T-helper 1 cell treated with Interleukin-12 subunit alpha and Interleukin-12 subunit beta and Interleukin-4 antibody, amounts not matched to agents 30 μg/mL and 1 μg/mL, for 36 hours (primary cell): ENCODE measurements at regions not wholly inside any gene's neighbourhood (a gene's known extent, or its start where the extent isn't known, plus 50 kb on each side); places are given as distances from the start of the nearest gene placed in this dataset.

ENCODE experiments used
- H3K27ac Mint-ChIP-seq: one replicate; pipeline ENCODE4 v1.8.0; 2021; ENCODE audit warnings: mild to moderate bottlenecking, mixed read lengths
- H3K27me3 Mint-ChIP-seq: one replicate; pipeline ENCODE4 v1.8.0; 2021; ENCODE audit warnings: low read depth, mixed read lengths
- H3K36me3 Mint-ChIP-seq: one replicate; pipeline ENCODE4 v1.8.0; 2021; ENCODE audit warnings: low read depth, mixed read lengths
- H3K4me1 Mint-ChIP-seq: one replicate; pipeline ENCODE4 v1.8.0; 2021; ENCODE audit warnings: low read depth, mixed read lengths
- H3K4me3 Mint-ChIP-seq: one replicate; pipeline ENCODE4 v1.8.0; 2021; ENCODE audit warnings: mild to moderate bottlenecking, moderate library complexity, mixed read lengths
- H3K9me3 Mint-ChIP-seq: one replicate; pipeline ENCODE4 v1.8.0; 2021; ENCODE audit warnings: mixed read lengths

- H3K36me3 Mint-ChIP-seq: no peaks in the 10 kb centered on the region
- no peak overlapping the region for H3K27ac Mint-ChIP-seq
- H3K27me3 Mint-ChIP-seq: peaks cover 4% of the 10 kb centered on the region
- H3K4me3 Mint-ChIP-seq: no peak overlapping the region
- no peaks in the 10 kb centered on the region for H3K4me1 Mint-ChIP-seq
- H3K9me3 Mint-ChIP-seq: no peaks in the 10 kb centered on the region
These were observed 62.9 kb upstream of the ATP1A1 start for GRCh38 chr1:116310180-116310579.

GRCh38 chr1:116311193-116311592 is 61.9 kb upstream of the ATP1A1 start:
- Mint-ChIP-seq H3K27me3 (no peaks in the 10 kb centered on the region), H3K36me3 (no peaks in the 10 kb centered on the region), H3K9me3 (no peaks in the 10 kb centered on the region), H3K27ac (no peak overlapping the region), H3K4me1 (no peaks in the 10 kb centered on the region), H3K4me3 (no peak overlapping the region)

DNA sequence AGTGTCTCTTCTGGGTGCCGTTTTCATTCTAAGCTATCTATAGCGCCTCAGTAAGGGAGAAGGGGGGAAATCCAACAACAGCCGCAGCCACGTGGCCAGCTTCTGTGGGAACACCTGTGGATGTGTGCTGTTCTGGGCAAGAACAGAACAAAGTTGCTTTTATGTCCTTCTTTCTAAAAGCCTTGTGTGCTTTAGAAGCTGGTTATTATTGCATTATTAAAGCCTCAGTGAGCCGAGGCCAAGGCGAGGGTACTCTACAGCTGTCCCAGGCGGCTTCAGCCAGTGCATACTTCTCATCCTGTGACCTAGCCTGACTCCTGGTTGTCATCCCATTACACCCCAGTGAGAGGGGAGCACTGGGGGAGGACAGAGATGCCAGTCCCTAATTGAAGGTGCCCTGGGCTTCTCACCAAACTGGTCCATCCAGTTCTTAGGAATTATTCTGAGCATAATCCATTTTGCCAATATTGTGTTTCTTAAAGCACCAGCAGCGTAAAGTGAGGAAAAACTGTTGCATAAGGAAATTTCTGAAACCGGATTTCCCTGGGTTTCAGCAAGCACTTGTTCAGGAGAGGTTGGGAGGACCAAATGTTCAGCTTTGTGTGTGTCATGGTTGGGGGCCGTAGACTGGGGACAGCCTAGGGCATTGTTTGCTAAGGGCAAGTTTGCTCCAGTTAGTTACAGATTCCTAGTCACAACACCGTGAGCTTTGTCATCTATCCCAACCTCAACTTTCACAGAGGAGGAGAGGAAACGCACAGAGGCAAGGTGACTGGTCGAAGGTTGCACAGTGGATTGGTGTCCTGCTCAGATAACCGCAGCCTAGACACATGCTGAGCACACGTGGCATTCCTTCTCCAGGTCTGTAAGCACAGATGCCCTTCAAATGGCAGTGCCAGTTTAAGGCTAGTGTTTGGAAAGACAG is 61.0 kb upstream of the ATP1A1 start:
- Mint-ChIP-seq H3K27me3 (no peaks in the 10 kb centered on the region), H3K27ac (no peak overlapping the region), H3K4me3 (no peak overlapping the region), H3K36me3 (no peaks in the 10 kb centered on the region), H3K9me3 (no peaks in the 10 kb centered on the region), H3K4me1 (no peaks in the 10 kb centered on the region)

GRCh38 chr1:116312681-116313069 is 60.4 kb upstream of the ATP1A1 start:
- Mint-ChIP-seq H3K4me3 (no peak overlapping the region), H3K9me3 (no peaks in the 10 kb centered on the region), H3K27me3 (no peaks in the 10 kb centered on the region), H3K4me1 (no peaks in the 10 kb centered on the region), H3K36me3 (no peaks in the 10 kb centered on the region), H3K27ac (no peak overlapping the region)

DNA sequence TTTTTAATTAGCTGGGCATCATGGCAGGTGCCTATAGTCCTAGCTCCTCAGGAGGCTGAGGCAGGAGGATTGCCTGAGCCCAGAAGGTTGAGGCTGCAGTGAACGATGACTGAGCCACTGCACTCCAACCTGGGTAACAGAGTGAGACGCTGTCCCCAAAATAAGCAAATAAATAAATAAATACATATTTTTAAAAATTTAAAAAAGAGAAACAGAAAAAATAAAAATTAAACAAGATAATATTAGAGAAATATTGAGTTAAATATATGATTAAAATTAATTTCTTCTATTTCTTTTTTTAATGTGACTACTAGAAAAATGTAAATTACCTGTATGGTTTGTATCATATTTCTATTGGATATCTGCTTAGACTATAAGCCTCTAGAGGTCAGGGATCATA is 59.3 kb upstream of the ATP1A1 start:
- H3K36me3 Mint-ChIP-seq: no peaks in the 10 kb centered on the region
- H3K4me1 Mint-ChIP-seq: no peaks in the 10 kb centered on the region
- no peak overlapping the region for H3K4me3 Mint-ChIP-seq
- H3K27me3 Mint-ChIP-seq: no peaks in the 10 kb centered on the region
- no peak overlapping the region for H3K27ac Mint-ChIP-seq
- H3K9me3 Mint-ChIP-seq: no peaks in the 10 kb centered on the region

GRCh38 chr1:116314305-116314919 is 58.6 kb upstream of the ATP1A1 start:
- Mint-ChIP-seq H3K4me3 (no peak overlapping the region), H3K27me3 (no peaks in the 10 kb centered on the region), H3K27ac (no peak overlapping the region), H3K4me1 (no peaks in the 10 kb centered on the region), H3K36me3 (no peaks in the 10 kb centered on the region), H3K9me3 (no peaks in the 10 kb centered on the region)

DNA sequence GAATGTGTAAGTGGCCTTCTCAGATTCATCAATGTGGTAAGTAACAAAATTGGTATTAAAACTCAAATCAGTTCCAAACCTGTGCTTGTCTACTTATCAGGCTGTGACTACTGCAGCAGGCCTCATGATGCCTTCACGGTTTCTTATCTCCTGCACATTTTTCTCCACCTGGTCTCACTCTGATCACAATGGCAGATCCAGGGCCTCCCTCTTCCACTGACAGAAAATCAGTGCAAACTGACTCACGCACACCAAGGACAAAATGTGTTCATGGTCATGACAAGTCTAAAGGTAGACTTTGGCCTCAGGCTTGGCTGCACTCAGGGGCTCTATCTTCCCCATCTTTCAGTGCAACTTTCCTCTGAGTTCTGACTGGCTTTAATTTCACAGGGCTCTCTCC is 56.7 kb upstream of the ATP1A1 start:
- Mint-ChIP-seq H3K4me3 (no peak overlapping the region), H3K4me1 (peaks cover 5% of the 10 kb centered on the region), H3K27ac (no peak overlapping the region), H3K27me3 (no peaks in the 10 kb centered on the region), H3K9me3 (no peaks in the 10 kb centered on the region), H3K36me3 (no peaks in the 10 kb centered on the region)

GRCh38 chr1:116318897-116319296 is 54.1 kb upstream of the ATP1A1 start:
- peaks cover 22% of the 10 kb centered on the region for H3K4me1 Mint-ChIP-seq
- H3K4me3 Mint-ChIP-seq: no peak overlapping the region
- no peak overlapping the region for H3K27ac Mint-ChIP-seq
- H3K9me3 Mint-ChIP-seq: no peaks in the 10 kb centered on the region
- no peaks in the 10 kb centered on the region for H3K36me3 Mint-ChIP-seq
- H3K27me3 Mint-ChIP-seq: no peaks in the 10 kb centered on the region

GRCh38 chr1:116320874-116321273 is 52.2 kb upstream of the ATP1A1 start:
- Mint-ChIP-seq H3K36me3 (no peaks in the 10 kb centered on the region), H3K4me3 (no peak overlapping the region), H3K9me3 (no peaks in the 10 kb centered on the region), H3K27me3 (no peaks in the 10 kb centered on the region), H3K4me1 (peaks cover 36% of the 10 kb centered on the region), H3K27ac (no peak overlapping the region)

GRCh38 chr1:116321766-116322175 is 51.3 kb upstream of the ATP1A1 start:
- Mint-ChIP-seq H3K4me1 (peaks cover 44% of the 10 kb centered on the region), H3K27me3 (no peaks in the 10 kb centered on the region), H3K9me3 (no peaks in the 10 kb centered on the region), H3K36me3 (no peaks in the 10 kb centered on the region), H3K4me3 (peak overlapping the region; percentile 25), H3K27ac (peak overlapping the region; percentile 57)

DNA sequence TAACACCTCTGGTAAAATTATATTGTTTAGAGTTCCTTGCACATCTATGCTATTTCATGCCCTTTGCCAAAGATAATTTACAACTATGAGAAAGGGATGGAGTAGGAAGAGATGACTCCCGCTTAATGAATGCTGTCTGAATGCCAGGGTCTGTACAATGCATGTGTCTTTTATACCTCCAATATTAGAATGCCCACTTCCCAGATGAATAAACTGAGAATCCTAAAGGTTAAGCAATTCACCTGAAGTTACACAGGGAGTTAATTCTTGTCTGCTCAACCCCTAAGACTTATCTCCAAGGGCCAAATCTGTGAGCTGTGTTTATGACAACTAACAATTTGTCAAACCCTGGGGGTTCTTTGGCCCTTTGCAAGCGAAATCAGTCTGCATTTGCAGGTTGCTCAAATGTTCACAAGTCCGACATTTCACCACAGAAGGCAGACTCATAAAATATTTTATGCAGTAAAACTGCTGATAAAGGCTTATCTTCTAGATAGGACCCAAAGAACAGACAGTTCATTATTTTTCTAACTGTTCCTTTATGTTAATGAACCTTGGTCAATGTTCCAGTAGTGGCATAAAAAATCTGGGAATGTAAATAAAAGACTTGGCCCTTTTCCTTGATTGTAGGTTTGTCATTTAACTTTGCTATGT is 50.2 kb upstream of the ATP1A1 start:
- no peaks in the 10 kb centered on the region for H3K27me3 Mint-ChIP-seq
- H3K4me1 Mint-ChIP-seq: peaks cover 46% of the 10 kb centered on the region
- no peaks in the 10 kb centered on the region for H3K36me3 Mint-ChIP-seq
- no peaks in the 10 kb centered on the region for H3K9me3 Mint-ChIP-seq
- no peak overlapping the region for H3K4me3 Mint-ChIP-seq
- H3K27ac Mint-ChIP-seq: peak overlapping the region; percentile 65
